Calu3 (cell line): ENCODE measurements at regions not wholly inside any gene's neighbourhood (a gene's known extent, or its start where the extent isn't known, plus 50 kb on each side); places are given as distances from the start of the nearest gene placed in this dataset.
"Not testable (repeated sequence)": the region's sequence is repeated elsewhere in the genome, so short reads cannot be mapped to it uniquely, and the experiment has no call there.

Source experiments
- BruUV-seq: library from RNA; stranded (reverse); fragments of 400-500 nt; replicated peaks from 2 replicates; lab custom pipeline; 2021; lab: Mats Ljungman, UMichigan
- CTCF ChIA-PET: fragments of 300-600 bp; sonication (Branson Sonifier 250); formaldehyde crosslinking; loops from one replicate; lab custom pipeline; 2022; ENCODE audit warnings: antibody characterized with exemption; lab: Charles Lee
- DNase-seq: peaks from one replicate; pipeline ENCODE4 v3.0.0; 2022
- H3K27ac Mint-ChIP-seq: one replicate; pipeline ENCODE4 v1.8.0; 2022; ENCODE audit warnings: mixed read lengths; ENCODE audit not compliant: unreplicated experiment
- H3K27me3 Mint-ChIP-seq: one replicate; pipeline ENCODE4 v1.8.0; 2022; ENCODE audit warnings: mixed read lengths; ENCODE audit not compliant: unreplicated experiment
- H3K36me3 Mint-ChIP-seq: one replicate; pipeline ENCODE4 v1.8.0; 2022; ENCODE audit warnings: mild to moderate bottlenecking, moderate library complexity, mixed read lengths; ENCODE audit not compliant: insufficient read depth, unreplicated experiment
- H3K4me1 Mint-ChIP-seq: one replicate; pipeline ENCODE4 v1.8.0; 2022; ENCODE audit warnings: mild to moderate bottlenecking, low read depth, mixed read lengths; ENCODE audit not compliant: unreplicated experiment
- H3K4me3 Mint-ChIP-seq: one replicate; pipeline ENCODE4 v1.8.0; 2022; ENCODE audit warnings: mild to moderate bottlenecking, low read depth, moderate library complexity, mixed read lengths; ENCODE audit not compliant: unreplicated experiment
- H3K9me3 Mint-ChIP-seq: one replicate; pipeline ENCODE4 v1.8.0; 2022; ENCODE audit warnings: low read depth, mixed read lengths; ENCODE audit not compliant: unreplicated experiment
- CTCF ChIP-seq: fragments of 200-600 bp; IDR thresholded peaks from one replicate; pipeline ENCODE4 v1.8.0; 2022; ENCODE audit warnings: antibody characterized with exemption; ENCODE audit not compliant: unreplicated experiment
- intact Hi-C: fragments of 100-400 bp; cut with micrococcal nuclease; formaldehyde crosslinking; loops from one replicate; pipeline ENCODE4 v1.10.0; 2022; ENCODE audit not compliant: unreplicated experiment

- intact Hi-C loops, result no loop called here
- no peaks in the 10 kb centered on the region for H3K36me3 Mint-ChIP-seq
- no peak overlapping the region for H3K27ac Mint-ChIP-seq
- no peaks in the 10 kb centered on the region for H3K4me1 Mint-ChIP-seq
- CTCF ChIA-PET, result no interaction called here
- H3K9me3 Mint-ChIP-seq, result no peaks in the 10 kb centered on the region
- H3K4me3 Mint-ChIP-seq, result no peak overlapping the region
- BruUV-seq, result no TSS peak
- no peak for TF ChIP-seq CTCF
- no peaks in the 10 kb centered on the region for H3K27me3 Mint-ChIP-seq
- no peak for DNase-seq
Observed at GRCh38 chr7:68862261-68862660, 736.0 kb upstream of the AUTS2 start.

- no peaks in the 10 kb centered on the region for H3K36me3 Mint-ChIP-seq
- intact Hi-C loops, result no loop called here
- BruUV-seq, result no TSS peak
- H3K27ac Mint-ChIP-seq, result no peak overlapping the region
- CTCF ChIA-PET, result no interaction called here
- no peak for TF ChIP-seq CTCF
- H3K4me1 Mint-ChIP-seq, result no peaks in the 10 kb centered on the region
- no peak overlapping the region for H3K4me3 Mint-ChIP-seq
- no peak for DNase-seq
- no peaks in the 10 kb centered on the region for H3K9me3 Mint-ChIP-seq
- H3K27me3 Mint-ChIP-seq, result no peaks in the 10 kb centered on the region
Observed at GRCh38 chr7:68862736-68863135, 735.5 kb upstream of the AUTS2 start.

- no peak for TF ChIP-seq CTCF
- no peak for DNase-seq
- no peak overlapping the region for H3K4me3 Mint-ChIP-seq
- H3K36me3 Mint-ChIP-seq, result no peaks in the 10 kb centered on the region
- CTCF ChIA-PET, result interaction anchor here (0.7 kb wide), 1 partner anchor 855 kb away, joined by 3 read pairs; no protein-coding TSS in a partner anchor
- H3K9me3 Mint-ChIP-seq, result peaks cover 6% of the 10 kb centered on the region
- no peaks in the 10 kb centered on the region for H3K27me3 Mint-ChIP-seq
- no peaks in the 10 kb centered on the region for H3K4me1 Mint-ChIP-seq
- no TSS peak for BruUV-seq
- no peak overlapping the region for H3K27ac Mint-ChIP-seq
- intact Hi-C loops, result no loop called here
Observed at GRCh38 chr7:68865351-68866199, 732.7 kb upstream of the AUTS2 start.

- peaks cover 7% of the 10 kb centered on the region for H3K9me3 Mint-ChIP-seq
- no peak overlapping the region for H3K4me3 Mint-ChIP-seq
- H3K4me1 Mint-ChIP-seq, result no peaks in the 10 kb centered on the region
- no TSS peak for BruUV-seq
- no peaks in the 10 kb centered on the region for H3K36me3 Mint-ChIP-seq
- H3K27me3 Mint-ChIP-seq, result no peaks in the 10 kb centered on the region
- no peak for DNase-seq
- intact Hi-C loops, result no loop called here
- H3K27ac Mint-ChIP-seq, result no peak overlapping the region
- TF ChIP-seq CTCF, result no peak
- CTCF ChIA-PET, result interaction anchor here (0.6 kb wide), 1 partner anchor 49 kb away, joined by 7 read pairs; no protein-coding TSS in a partner anchor
Observed at GRCh38 chr7:68866200-68866570, 732.1 kb upstream of the AUTS2 start.

- DNase-seq, result not testable (repeated sequence)
Observed at GRCh38 chr7:68866721-68867120, 731.6 kb upstream of the AUTS2 start.

More at GRCh38 chr7:68866721-68867120, 731.6 kb upstream of the AUTS2 start:
- H3K27me3 Mint-ChIP-seq, H3K4me3 Mint-ChIP-seq, intact Hi-C loops, H3K4me1 Mint-ChIP-seq, BruUV-seq, H3K9me3 Mint-ChIP-seq, H3K27ac Mint-ChIP-seq, H3K36me3 Mint-ChIP-seq: not testable (repeated sequence)
- CTCF ChIA-PET, result interaction anchor here (0.6 kb wide), 1 partner anchor 48 kb away, joined by 7 read pairs; no protein-coding TSS in a partner anchor
